Glutamatergic neuron (in vitro differentiated cells): ENCODE measurements at regions not wholly inside any gene's neighbourhood (a gene's known extent, or its start where the extent isn't known, plus 50 kb on each side); places are given as distances from the start of the nearest gene placed in this dataset.

Source experiments
- DNase-seq: peaks from one replicate; pipeline ENCODE4 v3.0.0; 2022
- H3K27ac Mint-ChIP-seq: one replicate; pipeline ENCODE4 v1.8.0; 2020; ENCODE audit warnings: mild to moderate bottlenecking, mixed read lengths, inconsistent platforms; ENCODE audit not compliant: unreplicated experiment
- H3K27me3 Mint-ChIP-seq: one replicate; pipeline ENCODE4 v1.8.0; 2020; ENCODE audit warnings: mild to moderate bottlenecking, moderate library complexity, mixed read lengths, inconsistent platforms; ENCODE audit not compliant: unreplicated experiment
- H3K36me3 Mint-ChIP-seq: one replicate; pipeline ENCODE4 v1.8.0; 2020; ENCODE audit warnings: mild to moderate bottlenecking, mixed read lengths, inconsistent platforms; ENCODE audit not compliant: unreplicated experiment
- H3K4me1 Mint-ChIP-seq: one replicate; pipeline ENCODE4 v1.8.0; 2020; ENCODE audit warnings: mild to moderate bottlenecking, low read depth, mixed read lengths, inconsistent platforms; ENCODE audit not compliant: unreplicated experiment
- H3K4me3 Mint-ChIP-seq: one replicate; pipeline ENCODE4 v1.8.0; 2020; ENCODE audit warnings: mild to moderate bottlenecking, mixed read lengths, inconsistent platforms; ENCODE audit not compliant: unreplicated experiment
- H3K9me3 Mint-ChIP-seq: one replicate; pipeline ENCODE4 v1.8.0; 2020; ENCODE audit warnings: mild to moderate bottlenecking, moderate library complexity, mixed read lengths, inconsistent platforms; ENCODE audit not compliant: unreplicated experiment
- CTCF ChIP-seq: fragments of 200-600 bp; sonication (generic); IDR thresholded peaks from one replicate; pipeline ENCODE4 v1.5.0; 2021; ENCODE audit not compliant: partially characterized antibody, unreplicated experiment

- Mint-ChIP-seq H3K27ac (peak overlapping the region; percentile 55), H3K4me3 (no peak overlapping the region), H3K4me1 (peaks cover 27% of the 10 kb centered on the region), H3K9me3 (no peaks in the 10 kb centered on the region), H3K27me3 (peaks cover under 1% of the 10 kb centered on the region), H3K36me3 (no peaks in the 10 kb centered on the region)
- no peak for TF ChIP-seq CTCF
- DNase-seq, result no peak
Observed at GRCh38 chr14:29233188-29233587, 466.6 kb downstream of the FOXG1 start.

GRCh38 chr14:29235991-29236390, 469.4 kb downstream of the FOXG1 start:
- H3K9me3 Mint-ChIP-seq, result no peaks in the 10 kb centered on the region
- no peaks in the 10 kb centered on the region for H3K27me3 Mint-ChIP-seq
- no peaks in the 10 kb centered on the region for H3K36me3 Mint-ChIP-seq
- peaks cover 23% of the 10 kb centered on the region for H3K4me1 Mint-ChIP-seq
- no peak for DNase-seq
- no peak overlapping the region for H3K27ac Mint-ChIP-seq
- no peak overlapping the region for H3K4me3 Mint-ChIP-seq
- TF ChIP-seq CTCF, result no peak

GRCh38 chr14:29236401-29236800, 469.8 kb downstream of the FOXG1 start:
- H3K27ac Mint-ChIP-seq, result no peak overlapping the region

GRCh38 chr14:29236848-29237247, 470.3 kb downstream of the FOXG1 start:
- no peaks in the 10 kb centered on the region for H3K36me3 Mint-ChIP-seq
- no peaks in the 10 kb centered on the region for H3K9me3 Mint-ChIP-seq
- DNase-seq, result no peak
- no peak for TF ChIP-seq CTCF
- H3K27me3 Mint-ChIP-seq, result no peaks in the 10 kb centered on the region
- H3K27ac Mint-ChIP-seq, result no peak overlapping the region
- H3K4me1 Mint-ChIP-seq, result peaks cover 19% of the 10 kb centered on the region
- H3K4me3 Mint-ChIP-seq, result no peak overlapping the region

More at GRCh38 chr14:29236401-29236800, 469.8 kb downstream of the FOXG1 start:
- H3K9me3 Mint-ChIP-seq, result no peaks in the 10 kb centered on the region
- no peak overlapping the region for H3K4me3 Mint-ChIP-seq
- DNase-seq, result no peak
- no peaks in the 10 kb centered on the region for H3K27me3 Mint-ChIP-seq
- no peak for TF ChIP-seq CTCF
- H3K36me3 Mint-ChIP-seq, result no peaks in the 10 kb centered on the region
- peaks cover 20% of the 10 kb centered on the region for H3K4me1 Mint-ChIP-seq

- Mint-ChIP-seq H3K36me3 (no peaks in the 10 kb centered on the region), H3K9me3 (no peaks in the 10 kb centered on the region), H3K27ac (no peak overlapping the region), H3K4me1 (no peaks in the 10 kb centered on the region), H3K4me3 (no peak overlapping the region), H3K27me3 (no peaks in the 10 kb centered on the region)
- TF ChIP-seq CTCF, result no peak
- no peak for DNase-seq
Observed at GRCh38 chr14:29240066-29240465, 473.5 kb downstream of the FOXG1 start.
